ENCODE measurements at regions not wholly inside any gene's neighbourhood (a gene's known extent, or its start where the extent isn't known, plus 50 kb on each side); places are given as distances from the start of the nearest gene placed in this dataset.
"Not testable (repeated sequence)": the region's sequence is repeated elsewhere in the genome, so short reads cannot be mapped to it uniquely, and the experiment has no call there.

- H3K4me3 Mint-ChIP-seq = no peak overlapping the region
- no peak overlapping the region for H3K27ac ChIP-seq (ENCODE audit: low read length)
- H3K4me1 ChIP-seq (ENCODE audit: control insufficient read depth in 1 of 2, extremely low read depth in 1 of 2, insufficient read depth in 2 of 2, low read length in 2 of 2) = no peaks in the 10 kb centered on the region
- no peaks in the 10 kb centered on the region for H3K27me3 Mint-ChIP-seq
- no peaks in the 10 kb centered on the region for H3K36me3 Mint-ChIP-seq
- peaks cover 22 to 40% (median 39%) of the 10 kb centered on the region in 3 donors for H3K9me3 Mint-ChIP-seq
- no peaks in the 10 kb centered on the region for H3K9me3 ChIP-seq
- ChIA-PET CTCF (no interaction called here), POLR2A (no interaction called here)
- no peak overlapping the region for H3K27ac Mint-ChIP-seq
- no CpG with 5 or more reads among the region's 3 CpGs for WGBS (ENCODE audit: insufficient coverage)
- DNase-seq (no peak), ATAC-seq (replicated peaks in 1 of 4) (no peak)
- H3K36me3 ChIP-seq (ENCODE audit: control insufficient read depth in 2 of 2, extremely low read depth in 1 of 2, insufficient read depth in 1 of 2, low read length in 1 of 2) = no peaks in the 10 kb centered on the region
- no peaks in the 10 kb centered on the region for H3K27me3 ChIP-seq (replicated peaks in 1 of 2; ENCODE audit: control insufficient read depth in 2 of 2, extremely low read depth in 1 of 2, insufficient read depth in 2 of 2, low read length in 1 of 2)
- H3K4me1 Mint-ChIP-seq = no peaks in the 10 kb centered on the region
- H3K4me3 ChIP-seq (ENCODE audit: control insufficient read depth in 1 of 2, extremely low read depth in 1 of 2, low read length in 1 of 2) = no peak overlapping the region
These were observed 233.2 kb upstream of the CXADR start for GRCh38 chr21:17279663-17280062.

GRCh38 chr21:17293016-17293562 is 219.8 kb upstream of the CXADR start:
- DNase-seq; H3K27ac ChIP-seq (ENCODE audit: low read length); H3K27me3 ChIP-seq (replicated peaks in 1 of 2; ENCODE audit: control insufficient read depth in 2 of 2, extremely low read depth in 1 of 2, insufficient read depth in 2 of 2, low read length in 1 of 2); H3K4me1 Mint-ChIP-seq; H3K27me3 Mint-ChIP-seq; H3K36me3 Mint-ChIP-seq; H3K9me3 ChIP-seq; H3K27ac Mint-ChIP-seq; POLR2A ChIA-PET; H3K4me3 Mint-ChIP-seq; H3K36me3 ChIP-seq (ENCODE audit: control insufficient read depth in 2 of 2, extremely low read depth in 1 of 2, insufficient read depth in 1 of 2, low read length in 1 of 2); CTCF ChIA-PET; H3K4me1 ChIP-seq (ENCODE audit: control insufficient read depth in 1 of 2, extremely low read depth in 1 of 2, insufficient read depth in 2 of 2, low read length in 2 of 2); H3K4me3 ChIP-seq (ENCODE audit: control insufficient read depth in 1 of 2, extremely low read depth in 1 of 2, low read length in 1 of 2); ATAC-seq (replicated peaks in 1 of 4): not testable (repeated sequence)
- 100% methylated on average over 2 of the region's 11 CpGs for WGBS (ENCODE audit: insufficient coverage)
- peaks cover 19 to 24% (median 24%) of the 10 kb centered on the region in 3 donors for H3K9me3 Mint-ChIP-seq

GRCh38 chr21:17295997-17296396 is 216.8 kb upstream of the CXADR start:
- Mint-ChIP-seq H3K36me3 (no peaks in the 10 kb centered on the region), H3K9me3 (peaks cover 19 to 27% (median 27%) of the 10 kb centered on the region in 3 donors)

GRCh38 chr21:17299576-17299975 is 213.3 kb upstream of the CXADR start:
- H3K36me3 Mint-ChIP-seq; DNase-seq; H3K4me1 Mint-ChIP-seq; H3K27me3 Mint-ChIP-seq; CTCF ChIA-PET; H3K4me3 ChIP-seq (ENCODE audit: control insufficient read depth in 1 of 2, extremely low read depth in 1 of 2, low read length in 1 of 2); ATAC-seq (replicated peaks in 1 of 4); H3K27ac ChIP-seq (ENCODE audit: low read length); H3K36me3 ChIP-seq (ENCODE audit: control insufficient read depth in 2 of 2, extremely low read depth in 1 of 2, insufficient read depth in 1 of 2, low read length in 1 of 2); H3K4me1 ChIP-seq (ENCODE audit: control insufficient read depth in 1 of 2, extremely low read depth in 1 of 2, insufficient read depth in 2 of 2, low read length in 2 of 2); H3K9me3 ChIP-seq; H3K27me3 ChIP-seq (replicated peaks in 1 of 2; ENCODE audit: control insufficient read depth in 2 of 2, extremely low read depth in 1 of 2, insufficient read depth in 2 of 2, low read length in 1 of 2); H3K27ac Mint-ChIP-seq; H3K4me3 Mint-ChIP-seq: not testable (repeated sequence)
- H3K9me3 Mint-ChIP-seq = peaks cover 18 to 20% (median 18%) of the 10 kb centered on the region in 3 donors
- WGBS (ENCODE audit: insufficient coverage) = no CpG with 5 or more reads among the region's 1 CpG
- POLR2A ChIA-PET = interaction anchor here in 1 of 2 donors (0.5 kb wide), 1 partner anchor 109 kb away, joined by 5 read pairs; no protein-coding TSS in a partner anchor

More at GRCh38 chr21:17295997-17296396, 216.8 kb upstream of the CXADR start:
- Mint-ChIP-seq H3K27me3 (no peaks in the 10 kb centered on the region), H3K27ac (no peak overlapping the region), H3K4me1 (no peaks in the 10 kb centered on the region), H3K4me3 (no peak overlapping the region)
- Histone ChIP-seq H3K9me3 (no peaks in the 10 kb centered on the region), H3K36me3 (ENCODE audit: control insufficient read depth in 2 of 2, extremely low read depth in 1 of 2, insufficient read depth in 1 of 2, low read length in 1 of 2) (no peaks in the 10 kb centered on the region), H3K27ac (ENCODE audit: low read length) (no peak overlapping the region), H3K4me3 (ENCODE audit: control insufficient read depth in 1 of 2, extremely low read depth in 1 of 2, low read length in 1 of 2) (no peak overlapping the region), H3K27me3 (replicated peaks in 1 of 2; ENCODE audit: control insufficient read depth in 2 of 2, extremely low read depth in 1 of 2, insufficient read depth in 2 of 2, low read length in 1 of 2) (no peaks in the 10 kb centered on the region), H3K4me1 (ENCODE audit: control insufficient read depth in 1 of 2, extremely low read depth in 1 of 2, insufficient read depth in 2 of 2, low read length in 2 of 2) (no peaks in the 10 kb centered on the region)
- WGBS (ENCODE audit: insufficient coverage) = 73% methylated on average over 5 of the region's 5 CpGs
- no peak for ATAC-seq (replicated peaks in 1 of 4)
- CTCF ChIA-PET = no interaction called here
- no peak for DNase-seq
- POLR2A ChIA-PET = no interaction called here

- 50% methylated on average over 2 of the region's 9 CpGs for WGBS (ENCODE audit: insufficient coverage)
- H3K4me3 Mint-ChIP-seq; H3K9me3 ChIP-seq; H3K27ac ChIP-seq (ENCODE audit: low read length); H3K4me1 ChIP-seq (ENCODE audit: control insufficient read depth in 1 of 2, extremely low read depth in 1 of 2, insufficient read depth in 2 of 2, low read length in 2 of 2); H3K27me3 ChIP-seq (replicated peaks in 1 of 2; ENCODE audit: control insufficient read depth in 2 of 2, extremely low read depth in 1 of 2, insufficient read depth in 2 of 2, low read length in 1 of 2); DNase-seq; H3K4me1 Mint-ChIP-seq; CTCF ChIA-PET; H3K36me3 ChIP-seq (ENCODE audit: control insufficient read depth in 2 of 2, extremely low read depth in 1 of 2, insufficient read depth in 1 of 2, low read length in 1 of 2); H3K9me3 Mint-ChIP-seq; H3K27me3 Mint-ChIP-seq; ATAC-seq (replicated peaks in 1 of 4); POLR2A ChIA-PET; H3K4me3 ChIP-seq (ENCODE audit: control insufficient read depth in 1 of 2, extremely low read depth in 1 of 2, low read length in 1 of 2); H3K27ac Mint-ChIP-seq; H3K36me3 Mint-ChIP-seq: not testable (repeated sequence)
These were observed 185.1 kb upstream of the CXADR start for GRCh38 chr21:17327715-17328114.

GRCh38 chr21:17334484-17334883 is 178.4 kb upstream of the CXADR start:
- no peak for ATAC-seq (replicated peaks in 1 of 4)
- H3K4me3 Mint-ChIP-seq = no peak overlapping the region
- H3K27me3 ChIP-seq (replicated peaks in 1 of 2; ENCODE audit: control insufficient read depth in 2 of 2, extremely low read depth in 1 of 2, insufficient read depth in 2 of 2, low read length in 1 of 2) = no peaks in the 10 kb centered on the region
- no peaks in the 10 kb centered on the region for H3K4me1 ChIP-seq (ENCODE audit: control insufficient read depth in 1 of 2, extremely low read depth in 1 of 2, insufficient read depth in 2 of 2, low read length in 2 of 2)
- no peaks in the 10 kb centered on the region for H3K36me3 ChIP-seq (ENCODE audit: control insufficient read depth in 2 of 2, extremely low read depth in 1 of 2, insufficient read depth in 1 of 2, low read length in 1 of 2)
- no peaks in the 10 kb centered on the region for H3K27me3 Mint-ChIP-seq
- POLR2A ChIA-PET = interaction anchor here in 1 of 2 donors (0.5 kb wide), 1 partner anchor 88 kb away, joined by 3 read pairs; no protein-coding TSS in a partner anchor
- no peak overlapping the region for H3K27ac Mint-ChIP-seq
- CTCF ChIA-PET = no interaction called here
- no peaks in the 10 kb centered on the region for H3K36me3 Mint-ChIP-seq
- no peaks in the 10 kb centered on the region for H3K4me1 Mint-ChIP-seq
- DNase-seq = no peak
- no peak overlapping the region for H3K4me3 ChIP-seq (ENCODE audit: control insufficient read depth in 1 of 2, extremely low read depth in 1 of 2, low read length in 1 of 2)
- no peak overlapping the region for H3K27ac ChIP-seq (ENCODE audit: low read length)
- H3K9me3 ChIP-seq = no peaks in the 10 kb centered on the region
- no peaks in the 10 kb centered on the region for H3K9me3 Mint-ChIP-seq
- 20% methylated on average over 1 of the region's 3 CpGs for WGBS (ENCODE audit: insufficient coverage)

- ATAC-seq (replicated peaks in 1 of 4) = no peak
- no peaks in the 10 kb centered on the region for H3K27me3 ChIP-seq (replicated peaks in 1 of 2; ENCODE audit: control insufficient read depth in 2 of 2, extremely low read depth in 1 of 2, insufficient read depth in 2 of 2, low read length in 1 of 2)
- POLR2A ChIA-PET = no interaction called here
- no peak overlapping the region for H3K4me3 Mint-ChIP-seq
- no peak overlapping the region for H3K4me3 ChIP-seq (ENCODE audit: control insufficient read depth in 1 of 2, extremely low read depth in 1 of 2, low read length in 1 of 2)
- DNase-seq = no peak
- H3K4me1 ChIP-seq (ENCODE audit: control insufficient read depth in 1 of 2, extremely low read depth in 1 of 2, insufficient read depth in 2 of 2, low read length in 2 of 2) = no peaks in the 10 kb centered on the region
- CTCF ChIA-PET = no interaction called here
- H3K36me3 ChIP-seq (ENCODE audit: control insufficient read depth in 2 of 2, extremely low read depth in 1 of 2, insufficient read depth in 1 of 2, low read length in 1 of 2) = no peaks in the 10 kb centered on the region
- H3K36me3 Mint-ChIP-seq = no peaks in the 10 kb centered on the region
- H3K27ac ChIP-seq (ENCODE audit: low read length) = no peak overlapping the region
- H3K4me1 Mint-ChIP-seq = no peaks in the 10 kb centered on the region
- H3K27me3 Mint-ChIP-seq = no peaks in the 10 kb centered on the region
- H3K9me3 Mint-ChIP-seq = peaks cover 2 to 20% (median 15%) of the 10 kb centered on the region in 3 donors
- H3K9me3 ChIP-seq = no peaks in the 10 kb centered on the region
- no peak overlapping the region for H3K27ac Mint-ChIP-seq
- no CpG with 5 or more reads among the region's 3 CpGs for WGBS (ENCODE audit: insufficient coverage)
These were observed 172.8 kb upstream of the CXADR start for GRCh38 chr21:17340081-17340480.

Measured in T-cell (primary cell).